Frontal cortex (tissue), 3 donors: ENCODE measurements at regions not wholly inside any gene's neighbourhood (a gene's known extent, or its start where the extent isn't known, plus 50 kb on each side); places are given as distances from the start of the nearest gene placed in this dataset.
"Not testable (repeated sequence)": the region's sequence is repeated elsewhere in the genome, so short reads cannot be mapped to it uniquely, and the experiment has no call there.

Source experiments
- DNase-seq, 2 donors: peaks; one replicate each; pipeline ENCODE4 v3.0.0; 2012; ENCODE audit warnings: low spot score in 2 of 2
- FAIRE-seq: peaks from 2 replicates; lab custom pipeline; 2012; peaks lifted over from hg19 to GRCh38; lab: Jason Lieb, UNC
- donor health status: control.
- donor health status: control.
- donor health status: control.

DNA sequence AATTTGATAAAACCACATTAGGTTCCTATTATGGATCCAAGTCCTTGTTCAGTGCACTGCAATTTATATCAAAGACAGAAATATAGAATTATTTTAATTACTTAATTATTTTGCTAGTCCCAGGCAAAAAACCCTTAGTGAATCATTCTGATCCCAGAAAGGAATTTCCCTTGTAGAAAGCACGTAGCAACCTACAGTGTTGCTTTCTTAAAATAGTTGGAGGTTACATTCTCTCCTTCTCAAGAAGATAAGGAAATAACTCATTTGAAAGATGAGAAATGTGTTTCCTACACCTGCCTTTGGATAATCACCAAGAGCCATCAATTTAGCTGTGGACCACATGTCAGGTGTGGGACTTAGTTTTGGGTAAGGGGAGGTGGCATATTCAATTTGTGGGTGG, 434.9 kb downstream of the SHISA9 start:
- no peak for FAIRE-seq

DNA sequence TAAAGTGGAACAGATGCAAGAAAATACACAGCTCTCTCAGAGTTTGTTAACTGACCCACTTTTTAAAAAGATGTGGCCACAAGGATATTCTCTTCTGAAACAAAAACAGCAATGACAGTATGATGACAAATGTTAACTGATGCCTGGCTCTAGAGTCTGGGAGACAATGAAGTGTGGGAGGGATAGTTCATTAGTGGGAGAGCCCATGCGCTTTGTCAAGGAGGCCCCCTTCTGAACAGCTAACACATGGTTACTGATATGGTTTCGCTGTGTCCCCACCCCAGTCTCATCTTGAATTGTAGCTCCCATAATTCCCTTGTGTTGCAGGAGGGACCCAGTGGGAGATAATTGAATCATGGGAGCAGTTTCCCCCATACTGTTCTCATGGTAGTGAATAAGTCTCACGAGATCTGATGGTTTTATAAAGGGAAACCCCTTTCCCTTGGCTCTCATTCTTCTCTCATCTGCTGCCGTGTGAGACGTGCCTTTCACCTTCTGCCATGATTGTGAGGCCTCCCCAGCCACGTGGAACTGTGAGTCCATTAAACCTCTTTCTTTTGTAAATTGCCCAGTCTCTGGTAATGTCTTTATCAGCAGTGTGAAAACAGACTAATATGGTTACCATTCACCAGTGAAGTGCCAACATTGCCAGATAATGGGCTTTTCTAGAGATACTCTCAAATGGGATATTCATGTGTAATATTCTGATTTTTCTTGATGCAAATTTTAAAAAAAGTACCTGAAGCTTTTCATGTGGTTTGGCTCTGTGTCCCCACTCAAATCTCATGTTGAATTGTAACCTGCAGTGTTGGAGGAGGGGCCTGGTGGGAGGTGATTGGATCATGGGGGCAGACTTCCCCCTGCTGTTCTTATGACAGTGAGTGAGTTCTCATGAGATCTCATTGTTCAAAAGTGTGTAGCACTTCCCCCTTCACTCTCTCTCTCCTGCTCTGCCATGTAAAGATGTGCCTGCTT, 435.8 kb downstream of the SHISA9 start:
- FAIRE-seq, DNase-seq: not testable (repeated sequence)

More for the DNA sequence above, 434.9 kb downstream of the SHISA9 start:
- DNase-seq: no peak

DNA sequence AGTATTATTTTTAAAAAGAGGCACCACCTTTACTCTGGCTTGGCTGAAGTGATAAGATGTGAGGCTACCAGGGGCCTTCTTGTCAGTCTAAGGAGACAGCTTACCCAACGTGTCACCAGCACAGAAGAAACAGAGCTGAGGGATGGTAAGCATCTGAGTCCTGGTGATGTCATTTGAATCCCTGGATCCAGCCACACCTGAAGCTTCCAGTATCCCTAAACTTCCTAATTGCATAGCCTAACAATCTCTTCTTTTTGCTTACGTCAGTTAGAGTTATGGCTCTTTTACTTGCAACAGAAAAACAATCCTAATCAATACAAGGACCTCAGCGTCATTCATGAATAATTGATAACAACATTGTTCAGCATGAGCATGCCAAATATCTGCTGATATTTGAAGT, 436.6 kb downstream of the SHISA9 start:
- DNase-seq (no peak), FAIRE-seq (no peak)

GRCh38 chr16:13342675-13343074, 441.3 kb downstream of the SHISA9 start:
- FAIRE-seq (no peak), DNase-seq (no peak)

GRCh38 chr16:13344001-13344400, 442.6 kb downstream of the SHISA9 start:
- no peak for DNase-seq
- no peak for FAIRE-seq

GRCh38 chr16:13348416-13348815, 447.0 kb downstream of the SHISA9 start:
- FAIRE-seq (no peak), DNase-seq (no peak)

DNA sequence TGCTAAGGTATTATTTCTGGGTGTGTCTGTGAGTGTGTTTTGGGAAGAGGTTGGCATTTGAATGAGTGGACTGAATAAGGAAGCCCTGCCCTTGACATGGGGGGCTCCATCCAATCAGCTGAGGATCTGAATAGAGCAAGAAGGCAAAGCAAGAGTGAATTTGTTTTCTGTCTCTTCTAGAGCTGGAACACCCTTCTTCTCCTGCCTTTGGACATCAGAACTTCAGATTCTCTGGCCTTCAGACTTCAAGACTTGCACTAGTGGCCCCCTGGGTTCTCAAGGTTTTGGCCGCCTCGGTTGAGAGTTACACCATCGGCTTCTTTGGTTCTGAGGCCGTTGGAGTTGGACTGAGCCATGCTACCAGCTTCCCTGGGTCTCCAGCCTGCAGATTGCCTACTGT, 448.6 kb downstream of the SHISA9 start:
- DNase-seq (no peak), FAIRE-seq (no peak)

DNA sequence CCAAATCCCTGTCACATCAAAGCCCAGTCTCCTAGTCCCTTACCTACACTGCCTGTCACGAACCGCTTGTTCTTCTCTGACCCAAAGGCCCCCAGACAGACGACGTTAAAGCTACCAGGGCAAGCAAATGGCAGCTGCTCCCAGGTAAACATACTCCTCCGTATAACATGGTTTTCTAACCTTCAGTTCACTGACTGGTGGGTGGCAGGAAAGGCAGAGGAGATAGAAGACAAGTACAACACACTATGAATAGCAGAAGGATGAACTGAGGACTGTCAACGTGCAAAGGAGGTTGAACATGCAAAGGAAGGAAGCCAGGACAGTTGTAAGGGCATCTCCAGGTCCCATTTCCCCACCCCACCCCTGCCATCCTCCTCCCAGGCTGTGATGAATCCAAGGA, 449.8 kb downstream of the SHISA9 start:
- no peak for FAIRE-seq

DNA sequence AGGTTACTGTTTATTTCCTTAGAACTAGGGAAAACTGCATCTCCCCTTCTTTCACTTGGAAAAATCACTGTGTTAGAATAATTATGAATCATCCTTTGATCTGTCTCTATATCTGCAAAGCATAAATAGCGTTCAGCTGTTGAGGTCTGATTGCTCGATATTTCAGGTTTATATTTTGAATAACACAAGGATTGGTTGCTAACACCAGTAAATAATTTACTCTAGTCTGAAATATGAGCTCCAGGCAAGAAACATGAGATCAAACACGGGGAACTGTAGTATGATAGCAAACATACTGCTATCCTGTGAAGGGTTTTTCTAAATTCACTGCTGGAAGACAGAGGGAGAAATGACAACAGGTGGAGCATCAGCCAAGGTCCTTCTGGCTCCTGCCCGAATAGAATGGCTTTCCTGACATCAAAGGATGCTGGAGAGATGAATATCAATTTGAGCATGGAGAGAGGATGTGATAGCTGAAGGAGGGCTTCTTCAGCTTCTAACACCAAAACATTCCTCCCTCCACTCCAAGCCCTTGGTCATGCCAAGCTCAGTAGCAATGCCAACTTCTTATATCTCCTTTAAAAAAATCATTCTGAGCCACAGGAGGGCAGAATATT, 450.3 kb downstream of the SHISA9 start:
- FAIRE-seq (no peak), DNase-seq (no peak)

More for the DNA sequence above, 449.8 kb downstream of the SHISA9 start:
- DNase-seq: no peak

GRCh38 chr16:13352796-13353195, 451.4 kb downstream of the SHISA9 start:
- DNase-seq, FAIRE-seq: not testable (repeated sequence)

DNA sequence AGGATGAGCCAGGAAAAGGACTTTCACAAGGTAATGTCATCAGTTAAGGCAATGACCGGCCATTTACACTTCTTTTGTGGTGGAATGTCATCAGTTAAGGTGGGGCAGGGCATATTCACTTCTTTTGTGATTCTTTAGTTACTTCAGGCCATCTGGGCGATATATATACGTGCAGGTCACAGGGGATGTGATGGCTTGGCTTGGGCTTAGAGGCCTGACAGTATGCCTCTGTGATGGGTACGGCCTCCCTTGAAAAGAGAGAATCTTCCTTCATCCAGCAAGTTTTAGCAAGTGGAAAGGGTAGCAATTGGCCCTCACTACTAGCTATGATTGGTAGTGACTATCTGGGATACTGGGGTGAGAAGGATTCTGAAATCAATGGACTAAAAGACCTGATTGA, 456.4 kb downstream of the SHISA9 start:
- not testable (repeated sequence) for DNase-seq

GRCh38 chr16:13359835-13360234, 458.4 kb downstream of the SHISA9 start:
- DNase-seq (no peak), FAIRE-seq (no peak)

More for the DNA sequence above, 456.4 kb downstream of the SHISA9 start:
- not testable (repeated sequence) for FAIRE-seq

GRCh38 chr16:13372421-13372820, 471.0 kb downstream of the SHISA9 start:
- DNase-seq: no peak
- no peak for FAIRE-seq

GRCh38 chr16:13376174-13376573, 474.8 kb downstream of the SHISA9 start:
- no peak for DNase-seq
- FAIRE-seq: no peak

GRCh38 chr16:13377143-13377542, 475.7 kb downstream of the SHISA9 start:
- FAIRE-seq (no peak), DNase-seq (no peak)

DNA sequence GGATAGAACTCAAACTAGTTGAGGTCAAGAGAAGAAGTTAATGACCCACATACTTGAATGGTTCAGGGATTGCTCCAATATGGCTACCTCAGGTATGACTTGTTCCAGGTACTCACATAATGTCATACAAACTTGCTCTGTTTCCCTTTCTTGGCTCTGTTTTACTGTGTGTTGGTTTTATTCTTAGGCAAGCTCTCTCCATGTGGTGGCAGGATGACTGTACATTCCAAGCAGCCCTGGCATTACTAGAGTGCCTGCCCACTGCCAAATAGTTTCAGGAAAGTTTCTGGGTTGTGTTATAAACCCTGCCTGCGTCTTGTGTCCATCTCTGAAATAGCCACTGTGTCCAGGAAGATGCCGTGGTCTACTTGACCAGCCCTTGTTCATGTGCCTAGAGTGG, 476.8 kb downstream of the SHISA9 start:
- no peak for FAIRE-seq

GRCh38 chr16:13379266-13379665, 477.9 kb downstream of the SHISA9 start:
- no peak for DNase-seq
- FAIRE-seq: no peak

More for the DNA sequence above, 476.8 kb downstream of the SHISA9 start:
- no peak for DNase-seq

GRCh38 chr16:13385156-13386040, 484.0 kb downstream of the SHISA9 start:
- FAIRE-seq, DNase-seq: not testable (repeated sequence)

GRCh38 chr16:13390093-13390985, 488.9 kb downstream of the SHISA9 start:
- FAIRE-seq: no peak
- no peak for DNase-seq
